ENCODE measurements at regions not wholly inside any gene's neighbourhood (a gene's known extent, or its start where the extent isn't known, plus 50 kb on each side); places are given as distances from the start of the nearest gene placed in this dataset.

DNA sequence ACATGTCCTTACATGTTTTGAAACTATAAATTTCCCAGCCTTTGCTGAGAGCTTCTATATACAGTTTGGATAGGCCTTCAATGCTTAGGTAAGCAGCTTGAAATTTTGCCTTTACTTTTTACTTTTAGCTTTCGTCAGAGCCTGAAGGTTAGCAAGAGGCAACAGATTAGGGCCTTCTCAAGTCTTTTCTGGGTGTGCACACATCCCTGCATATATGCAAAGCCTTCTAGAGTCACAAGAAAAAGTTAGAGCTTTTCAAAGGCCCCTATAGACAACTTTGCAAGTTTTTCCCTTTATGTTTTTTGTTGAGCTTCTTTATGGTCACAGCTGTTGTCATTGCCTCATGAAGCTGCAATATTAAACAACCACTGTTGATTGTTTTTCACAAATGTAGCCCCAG, 778.4 kb downstream of the GALC start:
- H3K9me3 ChIP-seq (replicated peaks in 1 of 11), result no peaks in the 10 kb centered on the region
- H4K20me1 ChIP-seq, result no peaks in the 10 kb centered on the region
- H3K27ac ChIP-seq, result no peak overlapping the region
- no peak overlapping the region for H3K9ac ChIP-seq
- no peaks in the 10 kb centered on the region for H3K4me1 ChIP-seq
- TF ChIP-seq Cebpa-rat (IDR thresholded peaks at IDR 0.05), result no peak
- no peaks in the 10 kb centered on the region for H3K36me3 ChIP-seq
- no peak overlapping the region for H3K4me2 ChIP-seq
- H3K27me3 ChIP-seq, result no peaks in the 10 kb centered on the region
- H3K4me3 ChIP-seq, result no peak overlapping the region

DNA sequence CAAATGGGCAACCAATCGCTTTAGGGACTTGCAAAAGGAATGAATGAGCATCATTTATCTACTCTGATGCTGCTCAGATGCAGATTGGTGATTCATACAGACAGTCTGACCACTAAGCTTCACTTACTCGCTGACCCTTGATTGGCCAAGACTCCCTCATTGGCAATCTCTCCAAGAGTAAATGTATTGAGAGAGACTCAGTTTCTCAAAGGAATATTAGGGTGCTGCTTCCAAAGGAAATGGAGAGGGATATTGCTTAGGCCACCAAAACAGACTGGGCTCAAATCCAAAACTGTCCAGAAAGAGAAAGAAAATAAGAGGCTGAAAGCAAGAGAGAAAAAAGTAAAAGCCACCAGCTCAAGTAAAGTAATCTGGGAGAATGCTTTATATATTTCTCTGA, 785.2 kb downstream of the GALC start:
- H3K9me3 ChIP-seq (replicated peaks in 1 of 11), result no peaks in the 10 kb centered on the region
- no peak overlapping the region for H3K4me2 ChIP-seq
- no peaks in the 10 kb centered on the region for H3K36me3 ChIP-seq
- no peak overlapping the region for H3K4me3 ChIP-seq
- no peak overlapping the region for H3K9ac ChIP-seq
- no peak for TF ChIP-seq Cebpa-rat (IDR thresholded peaks at IDR 0.05)
- no peaks in the 10 kb centered on the region for H3K27me3 ChIP-seq
- H3K27ac ChIP-seq, result no peak overlapping the region
- H3K4me1 ChIP-seq, result no peaks in the 10 kb centered on the region
- H4K20me1 ChIP-seq, result no peaks in the 10 kb centered on the region

DNA sequence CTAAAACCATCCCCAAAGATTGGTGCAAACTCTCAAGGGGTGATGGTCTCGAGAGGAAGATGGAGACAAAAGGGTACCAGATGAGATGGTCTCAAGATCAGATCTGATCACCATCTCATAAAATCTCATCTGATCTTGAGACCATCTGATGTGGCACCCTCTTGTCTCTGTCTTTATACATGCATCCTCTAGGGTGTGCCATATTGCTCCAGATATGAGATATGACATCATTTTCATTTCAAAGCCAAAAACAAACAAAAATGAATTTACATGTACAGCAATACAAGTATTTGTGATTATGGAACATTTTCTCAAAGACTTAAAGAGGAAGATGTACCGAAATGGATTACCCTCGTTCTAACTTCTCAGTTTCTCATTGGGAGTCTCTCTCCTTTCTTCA, 787.2 kb downstream of the GALC start:
- H3K4me1 ChIP-seq, result no peaks in the 10 kb centered on the region
- H3K4me3 ChIP-seq, result no peak overlapping the region
- no peak for TF ChIP-seq Cebpa-rat (IDR thresholded peaks at IDR 0.05)
- H4K20me1 ChIP-seq, result no peaks in the 10 kb centered on the region
- no peaks in the 10 kb centered on the region for H3K27me3 ChIP-seq
- H3K9ac ChIP-seq, result no peak overlapping the region
- H3K4me2 ChIP-seq, result no peak overlapping the region
- H3K36me3 ChIP-seq, result no peaks in the 10 kb centered on the region
- H3K9me3 ChIP-seq (replicated peaks in 1 of 11), result no peaks in the 10 kb centered on the region
- H3K27ac ChIP-seq, result no peak overlapping the region

DNA sequence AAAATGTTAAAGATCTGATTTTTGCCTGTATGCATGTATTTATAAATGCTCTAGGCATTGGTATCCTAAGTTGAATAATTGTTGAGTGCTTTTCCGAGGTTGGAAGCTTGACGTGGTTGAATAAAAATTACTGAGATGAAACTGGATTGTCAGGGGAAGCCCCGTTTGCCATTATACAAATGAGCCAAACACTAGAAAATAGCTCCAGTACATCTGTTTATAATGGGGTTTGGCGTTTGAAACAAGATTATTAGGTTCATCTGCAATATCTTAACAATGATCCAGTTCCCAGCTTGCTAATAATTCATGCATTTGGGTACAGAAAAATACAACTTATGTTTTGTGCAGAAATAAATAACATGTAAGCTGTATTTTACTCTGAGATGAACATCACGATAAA, 789.6 kb downstream of the GALC start:
- Histone ChIP-seq H3K9me3 (replicated peaks in 1 of 11) (no peaks in the 10 kb centered on the region), H4K20me1 (no peaks in the 10 kb centered on the region), H3K4me1 (no peaks in the 10 kb centered on the region), H3K4me2 (no peak overlapping the region), H3K9ac (no peak overlapping the region), H3K4me3 (no peak overlapping the region), H3K27ac (no peak overlapping the region), H3K27me3 (no peaks in the 10 kb centered on the region), H3K36me3 (no peaks in the 10 kb centered on the region)
- TF ChIP-seq Cebpa-rat (IDR thresholded peaks at IDR 0.05), result no peak

DNA sequence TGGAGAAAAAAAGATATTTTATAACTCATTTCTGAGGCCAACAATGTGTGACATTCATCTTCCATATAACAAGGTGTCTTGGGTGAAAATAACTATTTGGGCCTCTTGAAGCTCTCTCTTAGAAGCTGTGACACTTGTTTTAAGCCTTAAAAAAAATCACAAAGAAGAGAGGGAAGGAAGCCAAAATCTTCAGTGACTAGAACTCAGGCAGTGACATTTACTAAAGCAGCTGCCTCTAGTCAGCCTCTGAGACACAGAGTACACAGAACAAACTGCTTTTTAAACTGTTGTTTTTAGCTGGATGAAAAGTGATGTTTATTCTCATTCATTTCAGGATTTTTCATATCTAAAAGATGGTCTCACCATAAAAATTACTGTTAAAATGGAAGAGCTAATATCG, 793.6 kb downstream of the GALC start:
- no peak overlapping the region for H3K9ac ChIP-seq

DNA sequence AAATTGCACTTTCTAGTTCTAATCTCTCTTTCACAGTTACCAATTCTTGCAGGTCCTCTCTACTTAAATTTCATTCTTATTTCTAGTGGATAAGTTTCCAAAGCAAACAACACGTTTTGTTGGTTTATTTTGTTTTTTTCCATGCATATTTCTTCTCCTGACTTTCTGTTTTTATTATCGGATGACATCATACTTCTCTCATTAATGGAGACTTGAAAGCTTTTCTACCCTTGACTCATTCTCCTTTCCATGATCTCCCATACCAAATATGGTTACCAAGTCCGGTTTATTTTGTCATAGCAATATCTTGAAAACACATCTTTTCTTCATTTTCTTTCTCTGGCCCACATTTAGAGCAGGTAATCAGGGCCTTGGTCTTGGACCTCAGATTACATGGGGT, 796.5 kb downstream of the GALC start:
- Histone ChIP-seq H3K4me1 (no peaks in the 10 kb centered on the region), H3K27me3 (no peaks in the 10 kb centered on the region), H3K4me2 (no peak overlapping the region), H3K9ac (no peak overlapping the region), H3K27ac (no peak overlapping the region), H3K4me3 (no peak overlapping the region), H4K20me1 (no peaks in the 10 kb centered on the region), H3K36me3 (no peaks in the 10 kb centered on the region), H3K9me3 (replicated peaks in 1 of 11) (no peaks in the 10 kb centered on the region)
- TF ChIP-seq Cebpa-rat (IDR thresholded peaks at IDR 0.05), result no peak

More for the DNA sequence above, 793.6 kb downstream of the GALC start:
- no peak overlapping the region for H3K27ac ChIP-seq
- no peak overlapping the region for H3K4me3 ChIP-seq
- H3K27me3 ChIP-seq, result no peaks in the 10 kb centered on the region
- TF ChIP-seq Cebpa-rat (IDR thresholded peaks at IDR 0.05), result no peak
- H3K4me1 ChIP-seq, result no peaks in the 10 kb centered on the region
- no peaks in the 10 kb centered on the region for H4K20me1 ChIP-seq
- H3K36me3 ChIP-seq, result no peaks in the 10 kb centered on the region
- no peaks in the 10 kb centered on the region for H3K9me3 ChIP-seq (replicated peaks in 1 of 11)
- no peak overlapping the region for H3K4me2 ChIP-seq

DNA sequence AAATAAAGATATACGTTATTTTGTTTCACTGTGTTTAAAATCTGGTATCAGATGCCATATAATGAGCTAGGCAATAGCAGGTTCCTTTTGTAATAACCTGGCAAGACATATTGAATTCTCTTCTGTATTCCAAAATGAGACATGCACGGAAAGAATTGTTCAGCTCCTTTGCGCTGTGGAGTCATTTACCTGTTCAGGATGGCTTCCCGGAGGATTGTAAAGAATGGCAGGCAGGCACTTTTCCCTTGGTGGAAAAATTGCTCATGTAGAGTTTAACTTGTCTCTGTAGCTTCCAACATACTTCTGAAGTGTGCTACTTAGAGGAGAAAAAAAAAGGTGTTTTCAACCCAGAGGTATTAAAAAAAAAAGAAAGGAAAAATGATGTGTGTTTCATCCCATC, 805.2 kb downstream of the GALC start:
- Histone ChIP-seq H3K4me2 (no peak overlapping the region), H3K4me1 (no peaks in the 10 kb centered on the region), H3K27ac (no peak overlapping the region)

DNA sequence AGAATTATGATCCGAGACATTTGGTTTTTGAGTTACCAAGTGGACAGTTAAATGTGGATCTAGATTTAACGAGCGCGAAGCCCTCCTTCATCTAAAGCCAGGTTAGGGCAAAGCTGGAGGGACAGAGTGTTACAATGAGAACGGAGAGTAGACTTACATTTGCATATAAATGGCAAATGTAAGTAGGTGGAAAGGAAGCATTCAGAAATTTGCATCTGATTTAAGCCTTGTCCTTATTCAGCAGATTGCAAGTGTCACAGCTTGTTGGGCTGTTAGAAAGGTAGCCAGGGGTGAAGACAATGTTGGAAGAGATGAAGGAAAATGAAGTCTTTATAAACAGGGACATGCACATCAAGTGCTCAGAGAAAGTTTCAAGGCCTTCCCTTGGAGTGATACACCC, 806.2 kb downstream of the GALC start:
- H3K9ac ChIP-seq, result no peak overlapping the region
- no peaks in the 10 kb centered on the region for H3K4me1 ChIP-seq
- no peak overlapping the region for H3K27ac ChIP-seq

More for the DNA sequence above, 805.2 kb downstream of the GALC start:
- no peak overlapping the region for H3K4me3 ChIP-seq
- H3K9ac ChIP-seq, result no peak overlapping the region
- no peak for TF ChIP-seq Cebpa-rat (IDR thresholded peaks at IDR 0.05)
- H4K20me1 ChIP-seq, result no peaks in the 10 kb centered on the region
- no peaks in the 10 kb centered on the region for H3K27me3 ChIP-seq
- no peaks in the 10 kb centered on the region for H3K9me3 ChIP-seq (replicated peaks in 1 of 11)
- no peaks in the 10 kb centered on the region for H3K36me3 ChIP-seq

DNA sequence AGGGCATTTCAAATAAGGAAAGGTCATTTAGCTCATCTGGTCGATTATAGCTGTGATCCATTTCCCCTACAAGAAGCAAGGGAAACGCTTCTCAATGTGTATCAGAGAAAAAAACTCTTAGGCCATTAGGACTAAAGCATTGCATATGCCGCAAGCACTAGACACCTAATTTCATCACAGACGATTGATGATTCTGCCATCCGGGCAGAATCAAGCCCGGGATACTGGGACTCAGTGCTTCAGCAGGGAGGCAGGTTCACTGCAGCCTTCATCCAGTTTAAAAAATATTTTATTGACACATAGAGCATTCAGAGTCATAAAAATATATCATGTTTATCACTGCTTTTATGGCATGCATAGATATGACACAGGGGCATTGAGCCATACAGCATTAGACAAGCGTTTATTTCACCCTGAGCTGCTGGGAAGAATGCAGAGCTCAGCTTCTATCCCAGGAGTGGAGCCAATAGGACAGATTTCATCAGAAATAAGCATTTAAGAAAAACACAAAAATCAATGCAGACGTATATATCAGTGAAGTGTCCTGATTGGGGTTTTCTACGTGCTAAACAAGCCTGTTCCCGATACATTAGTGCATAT, 806.9 kb downstream of the GALC start:
- Histone ChIP-seq H3K4me3 (no peak overlapping the region), H3K9me3 (replicated peaks in 1 of 11) (no peaks in the 10 kb centered on the region)
- TF ChIP-seq Cebpa-rat (IDR thresholded peaks at IDR 0.05), result no peak

More for the DNA sequence above, 806.2 kb downstream of the GALC start:
- Histone ChIP-seq H3K27me3 (no peaks in the 10 kb centered on the region), H3K36me3 (no peaks in the 10 kb centered on the region), H3K9me3 (replicated peaks in 1 of 11) (no peaks in the 10 kb centered on the region), H3K4me3 (no peak overlapping the region), H4K20me1 (no peaks in the 10 kb centered on the region), H3K4me2 (no peak overlapping the region)
- no peak for TF ChIP-seq Cebpa-rat (IDR thresholded peaks at IDR 0.05)

DNA sequence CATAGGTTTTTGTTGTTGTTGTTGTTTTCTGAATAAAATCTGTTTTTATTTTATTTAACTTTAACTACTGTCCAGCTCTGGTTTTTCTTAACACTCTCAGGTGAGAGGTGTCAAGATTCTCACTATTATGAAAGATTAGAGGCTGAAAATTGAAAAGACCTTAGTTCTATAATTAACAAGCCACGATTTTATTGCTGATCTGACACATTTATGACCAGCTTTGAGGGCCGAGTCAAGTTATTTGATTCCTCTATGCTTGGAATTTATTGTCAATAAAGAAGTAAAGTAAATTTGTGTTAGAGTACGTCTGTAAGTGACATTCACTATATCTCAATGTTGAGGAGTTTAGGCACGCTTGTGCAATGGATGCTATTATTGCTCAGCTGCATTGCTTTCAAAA, 808.8 kb downstream of the GALC start:
- H3K27ac ChIP-seq, result no peak overlapping the region
- H3K27me3 ChIP-seq, result no peaks in the 10 kb centered on the region
- H3K4me1 ChIP-seq, result no peaks in the 10 kb centered on the region
- no peaks in the 10 kb centered on the region for H4K20me1 ChIP-seq
- no peak overlapping the region for H3K4me2 ChIP-seq
- no peak for TF ChIP-seq Cebpa-rat (IDR thresholded peaks at IDR 0.05)
- no peaks in the 10 kb centered on the region for H3K36me3 ChIP-seq
- no peak overlapping the region for H3K9ac ChIP-seq
- H3K4me3 ChIP-seq, result no peak overlapping the region
- H3K9me3 ChIP-seq (replicated peaks in 1 of 11), result no peaks in the 10 kb centered on the region

More for the DNA sequence above, 806.9 kb downstream of the GALC start:
- no peak overlapping the region for H3K9ac ChIP-seq
- H4K20me1 ChIP-seq, result no peaks in the 10 kb centered on the region
- no peaks in the 10 kb centered on the region for H3K4me1 ChIP-seq
- no peaks in the 10 kb centered on the region for H3K36me3 ChIP-seq
- no peak overlapping the region for H3K27ac ChIP-seq
- H3K4me2 ChIP-seq, result no peak overlapping the region
- H3K27me3 ChIP-seq, result no peaks in the 10 kb centered on the region
